ENCODE measurements at regions not wholly inside any gene's neighbourhood (a gene's known extent, or its start where the extent isn't known, plus 50 kb on each side); places are given as distances from the start of the nearest gene placed in this dataset.

DNA sequence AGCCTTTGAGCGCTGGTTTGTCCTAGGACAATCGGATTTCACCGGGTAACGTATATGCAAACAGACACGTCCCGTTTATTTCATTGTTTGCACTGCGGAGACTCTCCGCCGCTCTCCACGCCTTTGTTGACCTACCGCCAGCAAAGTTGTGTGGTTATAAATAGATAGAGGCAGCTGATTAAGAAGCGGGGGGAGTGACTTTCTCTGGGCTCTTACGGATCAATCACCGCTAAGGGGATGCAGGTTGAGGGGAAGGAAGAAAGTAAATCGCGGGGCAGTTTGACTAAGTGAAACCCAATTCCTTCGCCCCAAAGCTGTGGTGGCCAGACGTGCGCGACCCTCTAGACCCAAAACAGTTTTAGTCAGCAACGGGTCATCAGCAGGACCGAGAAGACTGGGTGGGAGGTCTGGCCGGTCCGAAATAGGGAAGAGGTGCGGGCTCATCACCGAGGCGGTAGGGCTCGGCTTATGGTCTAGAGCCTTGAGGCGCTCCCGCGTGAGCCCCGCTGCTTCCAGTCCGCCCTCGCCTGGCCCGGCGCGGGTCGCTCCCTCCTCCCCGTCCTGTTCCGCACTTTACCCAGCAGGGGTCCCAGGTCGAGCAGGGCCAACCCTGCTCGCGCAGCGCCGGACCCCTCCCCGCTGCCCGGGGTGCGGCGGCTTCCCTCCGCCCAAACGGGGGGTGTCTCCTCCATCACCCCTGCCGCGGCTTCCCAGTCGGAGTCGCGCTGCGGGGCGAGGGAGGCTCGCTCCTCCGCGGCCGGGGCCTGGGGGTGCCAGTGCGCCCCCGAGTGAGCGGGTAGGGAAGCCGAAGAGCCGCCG lies 120.8 kb upstream of the RRP15 start:
- Histone ChIP-seq H3K27ac (ENCODE audit: low read length) (no peak overlapping the region), H3K4me3 (ENCODE audit: low read length) (no peak overlapping the region), H3K36me3 (replicated peaks; ENCODE audit: low read depth, low read length) (no peaks in the 10 kb centered on the region), H3K79me2 (ENCODE audit: low read length) (no peaks in the 10 kb centered on the region), H3K4me2 (ENCODE audit: low read length) (no peak overlapping the region), H3K9ac (ENCODE audit: low read length) (no peak overlapping the region), H2AFZ (ENCODE audit: low read depth, low read length) (no peak overlapping the region), H3K9me3 (ENCODE audit: insufficient read depth, low read length) (no peaks in the 10 kb centered on the region), H4K20me1 (ENCODE audit: insufficient read depth, low read length) (no peaks in the 10 kb centered on the region), H3K27me3 (ENCODE audit: low read depth, low read length) (no peaks in the 10 kb centered on the region; the same call in none of the 2 replicates), H3K4me1 (ENCODE audit: low read length) (no peaks in the 10 kb centered on the region)
- TF ChIP-seq EZH2phosphoT487 (IDR thresholded peaks at IDR 0.05; ENCODE audit: low read depth), result no peak
- TF ChIP-seq, protein P1, sequence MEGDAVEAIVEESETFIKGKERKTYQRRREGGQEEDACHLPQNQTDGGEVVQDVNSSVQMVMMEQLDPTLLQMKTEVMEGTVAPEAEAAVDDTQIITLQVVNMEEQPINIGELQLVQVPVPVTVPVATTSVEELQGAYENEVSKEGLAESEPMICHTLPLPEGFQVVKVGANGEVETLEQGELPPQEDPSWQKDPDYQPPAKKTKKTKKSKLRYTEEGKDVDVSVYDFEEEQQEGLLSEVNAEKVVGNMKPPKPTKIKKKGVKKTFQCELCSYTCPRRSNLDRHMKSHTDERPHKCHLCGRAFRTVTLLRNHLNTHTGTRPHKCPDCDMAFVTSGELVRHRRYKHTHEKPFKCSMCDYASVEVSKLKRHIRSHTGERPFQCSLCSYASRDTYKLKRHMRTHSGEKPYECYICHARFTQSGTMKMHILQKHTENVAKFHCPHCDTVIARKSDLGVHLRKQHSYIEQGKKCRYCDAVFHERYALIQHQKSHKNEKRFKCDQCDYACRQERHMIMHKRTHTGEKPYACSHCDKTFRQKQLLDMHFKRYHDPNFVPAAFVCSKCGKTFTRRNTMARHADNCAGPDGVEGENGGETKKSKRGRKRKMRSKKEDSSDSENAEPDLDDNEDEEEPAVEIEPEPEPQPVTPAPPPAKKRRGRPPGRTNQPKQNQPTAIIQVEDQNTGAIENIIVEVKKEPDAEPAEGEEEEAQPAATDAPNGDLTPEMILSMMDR (IDR thresholded peaks at IDR 0.05; ENCODE audit: low read depth, low read length), result no peak

DNA sequence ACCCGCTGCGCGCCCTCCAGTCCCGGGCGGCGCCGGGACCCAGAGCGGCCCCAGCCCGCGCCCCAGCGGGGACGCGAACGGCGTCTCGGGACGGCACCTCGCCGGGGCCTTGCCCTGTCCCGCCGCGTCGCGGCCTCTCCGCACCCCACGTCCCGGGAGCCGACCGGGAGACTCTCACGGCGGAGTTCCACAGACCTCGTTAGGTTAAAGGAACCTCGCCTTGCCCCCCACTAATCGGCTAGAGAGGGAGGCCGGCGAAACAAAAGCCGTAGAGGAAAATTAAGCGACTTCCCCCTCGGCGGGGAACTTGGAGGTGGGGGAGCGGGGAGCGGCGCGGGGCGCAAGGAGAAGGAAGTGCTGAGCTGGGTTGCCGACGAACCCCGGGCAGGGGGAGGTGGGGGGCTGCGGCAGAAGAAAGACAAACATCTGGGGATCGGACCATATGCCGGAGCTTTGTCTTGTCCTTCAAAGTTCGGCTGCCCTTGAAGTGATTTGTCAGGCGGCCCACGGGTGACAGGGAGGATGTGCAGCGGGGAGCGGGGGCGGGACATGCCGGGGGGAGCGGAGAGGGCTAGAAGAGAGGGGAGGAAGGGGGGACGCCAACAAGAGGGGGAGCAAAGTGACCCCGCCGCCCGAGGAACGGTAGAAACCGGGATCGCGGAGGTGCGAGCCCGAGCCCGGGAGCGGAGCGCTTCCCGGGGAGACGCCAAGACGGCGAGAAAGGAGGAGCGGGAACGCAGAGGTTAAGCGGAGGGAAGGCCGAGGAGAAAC lies 120.0 kb upstream of the RRP15 start:
- Histone ChIP-seq H2AFZ (ENCODE audit: low read depth, low read length) (no peak overlapping the region), H3K36me3 (replicated peaks; ENCODE audit: low read depth, low read length) (no peaks in the 10 kb centered on the region), H3K4me2 (ENCODE audit: low read length) (no peak overlapping the region), H3K4me3 (ENCODE audit: low read length) (no peak overlapping the region), H3K9me3 (ENCODE audit: insufficient read depth, low read length) (no peaks in the 10 kb centered on the region), H3K27me3 (ENCODE audit: low read depth, low read length) (no peaks in the 10 kb centered on the region; the same call in none of the 2 replicates), H3K27ac (ENCODE audit: low read length) (no peak overlapping the region), H3K9ac (ENCODE audit: low read length) (no peak overlapping the region), H3K4me1 (ENCODE audit: low read length) (no peaks in the 10 kb centered on the region), H4K20me1 (ENCODE audit: insufficient read depth, low read length) (no peaks in the 10 kb centered on the region), H3K79me2 (ENCODE audit: low read length) (no peaks in the 10 kb centered on the region)
- TF ChIP-seq, protein P1 (IDR thresholded peaks at IDR 0.05; ENCODE audit: low read depth, low read length), result no peak
- no peak for TF ChIP-seq EZH2phosphoT487 (IDR thresholded peaks at IDR 0.05; ENCODE audit: low read depth)

DNA sequence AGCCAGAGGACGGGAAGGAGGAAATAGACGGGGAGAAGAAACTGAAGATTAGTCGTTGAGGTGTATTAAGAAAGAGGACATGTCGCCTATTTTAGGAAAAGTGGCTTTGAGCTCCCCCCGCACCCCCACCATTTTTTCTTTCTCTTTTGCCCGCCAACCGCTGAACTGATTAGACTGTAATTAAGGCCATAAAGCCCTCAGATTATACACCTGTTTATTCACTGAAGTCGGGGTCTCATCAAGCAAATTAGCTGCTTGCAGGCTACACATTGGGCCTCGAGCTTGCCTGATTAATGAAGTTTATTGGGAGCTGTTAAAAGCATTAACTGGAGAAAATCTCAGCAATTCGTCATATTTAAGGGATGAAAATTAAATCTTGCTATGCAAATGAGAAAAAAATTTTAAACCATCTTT lies 119.4 kb upstream of the RRP15 start:
- Histone ChIP-seq H4K20me1 (ENCODE audit: insufficient read depth, low read length) (no peaks in the 10 kb centered on the region), H3K27me3 (ENCODE audit: low read depth, low read length) (no peaks in the 10 kb centered on the region; the same call in none of the 2 replicates), H3K4me2 (ENCODE audit: low read length) (no peak overlapping the region), H3K4me3 (ENCODE audit: low read length) (no peak overlapping the region), H3K9me3 (ENCODE audit: insufficient read depth, low read length) (no peaks in the 10 kb centered on the region), H3K9ac (ENCODE audit: low read length) (no peak overlapping the region), H3K27ac (ENCODE audit: low read length) (no peak overlapping the region), H3K36me3 (replicated peaks; ENCODE audit: low read depth, low read length) (no peaks in the 10 kb centered on the region), H2AFZ (ENCODE audit: low read depth, low read length) (no peak overlapping the region), H3K4me1 (ENCODE audit: low read length) (no peaks in the 10 kb centered on the region), H3K79me2 (ENCODE audit: low read length) (no peaks in the 10 kb centered on the region)
- TF ChIP-seq EZH2phosphoT487 (IDR thresholded peaks at IDR 0.05; ENCODE audit: low read depth), result no peak
- TF ChIP-seq, protein P1 (IDR thresholded peaks at IDR 0.05; ENCODE audit: low read depth, low read length), result no peak

DNA sequence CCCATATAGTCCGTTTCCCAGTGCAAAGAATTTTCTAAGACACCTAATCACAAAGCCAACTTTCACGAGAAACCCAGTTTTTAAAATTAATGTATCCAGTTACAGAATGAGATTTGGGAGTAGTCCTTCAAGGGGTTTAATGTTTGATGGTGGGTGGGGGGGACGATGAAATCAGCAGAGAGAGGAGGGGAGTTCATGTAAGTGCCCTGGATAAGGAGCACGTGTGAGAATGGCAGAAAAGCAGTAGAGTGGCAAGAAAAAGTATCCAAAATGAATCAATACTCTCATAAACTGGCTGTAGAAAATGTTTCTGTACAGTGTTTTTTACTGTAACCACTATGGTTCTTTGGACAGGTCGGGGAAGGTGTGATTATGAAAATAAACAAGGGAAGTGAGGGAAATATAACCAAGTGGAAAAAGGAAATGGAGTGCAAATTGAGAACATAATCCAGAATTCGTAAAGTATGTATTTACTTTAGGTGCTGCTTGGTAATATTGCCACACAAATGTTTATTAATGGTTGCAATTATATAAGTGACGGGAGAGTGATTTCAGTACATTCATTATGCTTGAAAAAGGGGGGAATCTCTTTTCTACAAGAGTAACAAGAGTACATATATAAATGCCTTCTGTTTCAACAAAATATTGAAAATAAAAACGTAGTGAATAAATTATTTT lies 118.7 kb upstream of the RRP15 start:
- no peak overlapping the region for H2AFZ ChIP-seq (ENCODE audit: low read depth, low read length)
- no peak overlapping the region for H3K4me3 ChIP-seq (ENCODE audit: low read length)
- no peak overlapping the region for H3K9ac ChIP-seq (ENCODE audit: low read length)
- no peaks in the 10 kb centered on the region; the same call in none of the 2 replicates for H3K27me3 ChIP-seq (ENCODE audit: low read depth, low read length)
- H3K4me2 ChIP-seq (ENCODE audit: low read length), result no peak overlapping the region
- H4K20me1 ChIP-seq (ENCODE audit: insufficient read depth, low read length), result no peaks in the 10 kb centered on the region
- no peak overlapping the region for H3K27ac ChIP-seq (ENCODE audit: low read length)
- H3K9me3 ChIP-seq (ENCODE audit: insufficient read depth, low read length), result no peaks in the 10 kb centered on the region
- no peaks in the 10 kb centered on the region for H3K36me3 ChIP-seq (replicated peaks; ENCODE audit: low read depth, low read length)
- TF ChIP-seq EZH2phosphoT487 (IDR thresholded peaks at IDR 0.05; ENCODE audit: low read depth), result no peak
- TF ChIP-seq, protein P1 (IDR thresholded peaks at IDR 0.05; ENCODE audit: low read depth, low read length), result no peak
- H3K79me2 ChIP-seq (ENCODE audit: low read length), result no peaks in the 10 kb centered on the region
- H3K4me1 ChIP-seq (ENCODE audit: low read length), result no peaks in the 10 kb centered on the region
